Calu3 (cell line): ENCODE measurements at regions not wholly inside any gene's neighbourhood (a gene's known extent, or its start where the extent isn't known, plus 50 kb on each side); places are given as distances from the start of the nearest gene placed in this dataset.

Source experiments
- BruUV-seq: library from RNA; stranded (reverse); fragments of 400-500 nt; replicated peaks from 2 replicates; lab custom pipeline; 2021; lab: Mats Ljungman, UMichigan
- CTCF ChIA-PET: fragments of 300-600 bp; sonication (Branson Sonifier 250); formaldehyde crosslinking; loops from one replicate; lab custom pipeline; 2022; ENCODE audit warnings: antibody characterized with exemption; lab: Charles Lee
- DNase-seq: peaks from one replicate; pipeline ENCODE4 v3.0.0; 2022
- H3K27ac Mint-ChIP-seq: one replicate; pipeline ENCODE4 v1.8.0; 2022; ENCODE audit warnings: mixed read lengths; ENCODE audit not compliant: unreplicated experiment
- H3K27me3 Mint-ChIP-seq: one replicate; pipeline ENCODE4 v1.8.0; 2022; ENCODE audit warnings: mixed read lengths; ENCODE audit not compliant: unreplicated experiment
- H3K36me3 Mint-ChIP-seq: one replicate; pipeline ENCODE4 v1.8.0; 2022; ENCODE audit warnings: mild to moderate bottlenecking, moderate library complexity, mixed read lengths; ENCODE audit not compliant: insufficient read depth, unreplicated experiment
- H3K4me1 Mint-ChIP-seq: one replicate; pipeline ENCODE4 v1.8.0; 2022; ENCODE audit warnings: mild to moderate bottlenecking, low read depth, mixed read lengths; ENCODE audit not compliant: unreplicated experiment
- H3K4me3 Mint-ChIP-seq: one replicate; pipeline ENCODE4 v1.8.0; 2022; ENCODE audit warnings: mild to moderate bottlenecking, low read depth, moderate library complexity, mixed read lengths; ENCODE audit not compliant: unreplicated experiment
- H3K9me3 Mint-ChIP-seq: one replicate; pipeline ENCODE4 v1.8.0; 2022; ENCODE audit warnings: low read depth, mixed read lengths; ENCODE audit not compliant: unreplicated experiment
- CTCF ChIP-seq: fragments of 200-600 bp; IDR thresholded peaks from one replicate; pipeline ENCODE4 v1.8.0; 2022; ENCODE audit warnings: antibody characterized with exemption; ENCODE audit not compliant: unreplicated experiment
- intact Hi-C: fragments of 100-400 bp; cut with micrococcal nuclease; formaldehyde crosslinking; loops from one replicate; pipeline ENCODE4 v1.10.0; 2022; ENCODE audit not compliant: unreplicated experiment

GRCh38 chr1:189357317-189357716, 1120.3 kb downstream of the BRINP3 start:
- Mint-ChIP-seq H3K27ac (no peak overlapping the region), H3K27me3 (no peaks in the 10 kb centered on the region), H3K4me1 (no peaks in the 10 kb centered on the region), H3K36me3 (no peaks in the 10 kb centered on the region), H3K9me3 (no peaks in the 10 kb centered on the region), H3K4me3 (no peak overlapping the region)
- DNase-seq = no peak
- no TSS peak for BruUV-seq
- intact Hi-C loops = no loop called here
- CTCF ChIA-PET = no interaction called here
- TF ChIP-seq CTCF = no peak

GRCh38 chr1:189369612-189370011, 1108.1 kb downstream of the BRINP3 start:
- DNase-seq = no peak
- TF ChIP-seq CTCF = no peak
- intact Hi-C loops = no loop called here
- Mint-ChIP-seq H3K27me3 (no peaks in the 10 kb centered on the region), H3K4me1 (no peaks in the 10 kb centered on the region), H3K4me3 (no peak overlapping the region), H3K36me3 (no peaks in the 10 kb centered on the region), H3K9me3 (no peaks in the 10 kb centered on the region), H3K27ac (no peak overlapping the region)
- CTCF ChIA-PET = no interaction called here
- BruUV-seq = no TSS peak

- no peaks in the 10 kb centered on the region for H3K27me3 Mint-ChIP-seq
- H3K4me1 Mint-ChIP-seq = no peaks in the 10 kb centered on the region
- intact Hi-C loops = no loop called here
- no TSS peak for BruUV-seq
- no peak for TF ChIP-seq CTCF
- H3K36me3 Mint-ChIP-seq = no peaks in the 10 kb centered on the region
- H3K9me3 Mint-ChIP-seq = peaks cover 5% of the 10 kb centered on the region
- no peak overlapping the region for H3K27ac Mint-ChIP-seq
- no peak for DNase-seq
- no peak overlapping the region for H3K4me3 Mint-ChIP-seq
- CTCF ChIA-PET = no interaction called here
These were observed 1102.8 kb downstream of the BRINP3 start for GRCh38 chr1:189374816-189375215.

- Mint-ChIP-seq H3K9me3 (peaks cover 3% of the 10 kb centered on the region), H3K27me3 (no peaks in the 10 kb centered on the region), H3K4me3 (no peak overlapping the region), H3K4me1 (no peaks in the 10 kb centered on the region), H3K27ac (no peak overlapping the region), H3K36me3 (no peaks in the 10 kb centered on the region)
- no TSS peak for BruUV-seq
- no peak for DNase-seq
- intact Hi-C loops = no loop called here
- no peak for TF ChIP-seq CTCF
- CTCF ChIA-PET = no interaction called here
These were observed 1072.2 kb downstream of the BRINP3 start for GRCh38 chr1:189405419-189405818.
